SK-N-SH treated with all-trans-retinoic acid at 6 μM for 48 hours (cell line): ENCODE measurements at regions not wholly inside any gene's neighbourhood (a gene's known extent, or its start where the extent isn't known, plus 50 kb on each side); places are given as distances from the start of the nearest gene placed in this dataset.

Source experiments
- ARNTL ChIP-seq: fragments of 450-650 bp; formaldehyde crosslinking; IDR thresholded peaks from 2 replicates; pipeline ENCODE4 v1.5.0; 2020; ENCODE audit warnings: low read depth, mild to moderate bottlenecking, moderate library complexity, borderline replicate concordance
- BACH2 ChIP-seq: fragments of 250-450 bp; sonication (Bioruptor Pico); IDR thresholded peaks from 2 replicates; pipeline ENCODE4 v1.9.0; 2021; ENCODE audit warnings: mild to moderate bottlenecking, borderline replicate concordance
- CREB5 ChIP-seq: fragments of 250-450 bp; sonication (Bioruptor Pico); IDR thresholded peaks from 2 replicates; pipeline ENCODE4 v1.5.1; 2020; ENCODE audit warnings: low read depth, mild to moderate bottlenecking, moderate library complexity
- CSDC2 ChIP-seq: fragments of 250-450 bp; sonication (Bioruptor Pico); IDR thresholded peaks from 2 replicates; pipeline ENCODE4 v1.5.0; 2020; ENCODE audit warnings: mild to moderate bottlenecking, moderate library complexity
- OSR1 ChIP-seq: fragments of 250-450 bp; sonication (Bioruptor Pico); IDR thresholded peaks from 2 replicates; pipeline ENCODE4 v1.8.0; 2022; ENCODE audit warnings: moderate library complexity, mild to moderate bottlenecking, inconsistent platforms
- PATZ1 ChIP-seq: fragments of 250-450 bp; sonication (Bioruptor Pico); IDR thresholded peaks from 2 replicates; pipeline ENCODE4 v1.8.0; 2020; ENCODE audit warnings: mild to moderate bottlenecking, moderate library complexity, borderline replicate concordance
- RARB ChIP-seq: fragments of 250-450 bp; sonication (Bioruptor Pico); IDR thresholded peaks from 2 replicates; pipeline ENCODE4 v1.8.0; 2021; ENCODE audit warnings: mild to moderate bottlenecking, moderate library complexity
- TSHZ2 ChIP-seq: fragments of 250-450 bp; sonication (Bioruptor Pico); IDR thresholded peaks from 2 replicates; pipeline ENCODE4 v1.5.0; 2020; ENCODE audit warnings: mild to moderate bottlenecking, moderate library complexity
- ZFP3 ChIP-seq: fragments of 250-450 bp; sonication (Bioruptor Pico); IDR thresholded peaks from 2 replicates; pipeline ENCODE4 v1.5.0; 2020; ENCODE audit warnings: mild to moderate bottlenecking, moderate library complexity
- ZNF8 ChIP-seq: fragments of 450-650 bp; formaldehyde crosslinking; IDR thresholded peaks from 2 replicates; pipeline ENCODE4 v1.5.0; 2020; ENCODE audit warnings: mild to moderate bottlenecking, moderate library complexity

GRCh38 chr12:87008785-87009384, 752.7 kb upstream of the MGAT4C start:
- no peak for TF ChIP-seq PATZ1 (CRISPR knock-in tag)
- TF ChIP-seq BACH2 (CRISPR knock-in tag) = no peak
- TF ChIP-seq RARB (CRISPR knock-in tag) = no peak
- no peak for TF ChIP-seq CREB5 (CRISPR knock-in tag)
- no peak for TF ChIP-seq ZNF8
- no peak for TF ChIP-seq OSR1 (CRISPR knock-in tag)
- TF ChIP-seq TSHZ2 (CRISPR knock-in tag) = no peak
- no peak for TF ChIP-seq ZFP3
- no peak for TF ChIP-seq CSDC2 (CRISPR knock-in tag)
- TF ChIP-seq ARNTL (CRISPR knock-in tag) = no peak
